Fibroblast of skin of right quadriceps (primary cell): ENCODE measurements at regions not wholly inside any gene's neighbourhood (a gene's known extent, or its start where the extent isn't known, plus 50 kb on each side); places are given as distances from the start of the nearest gene placed in this dataset.

Experiments
- DNase-seq: peaks from one replicate; pipeline ENCODE4 v3.0.0-alpha.2; 2013

GRCh38 chr4:128477540-128477939 is 189.9 kb upstream of the PGRMC2 start:
- DNase-seq: no peak

GRCh38 chr4:128475597-128475996 is 188.0 kb upstream of the PGRMC2 start:
- DNase-seq: no peak

- DNase-seq: no peak
Measured at GRCh38 chr4:128471576-128471975, 184.0 kb upstream of the PGRMC2 start.

- no peak for DNase-seq
Measured at GRCh38 chr4:128470492-128471053, 183.0 kb upstream of the PGRMC2 start.

- peak; percentile 98 for DNase-seq
Measured at GRCh38 chr4:128468123-128468989, 180.7 kb upstream of the PGRMC2 start.

- no peak for DNase-seq
Measured at GRCh38 chr4:128465523-128465922, 177.9 kb upstream of the PGRMC2 start.

GRCh38 chr4:128463006-128463405 is 175.4 kb upstream of the PGRMC2 start:
- DNase-seq: no peak

- DNase-seq: no peak
Measured at GRCh38 chr4:128462103-128462783, 174.6 kb upstream of the PGRMC2 start.

- DNase-seq: peak; percentile 85
Measured at GRCh38 chr4:128461291-128462102, 173.9 kb upstream of the PGRMC2 start.

- DNase-seq: no peak
Measured at GRCh38 chr4:128459547-128459946, 171.9 kb upstream of the PGRMC2 start.

GRCh38 chr4:128458816-128459215 is 171.2 kb upstream of the PGRMC2 start:
- DNase-seq: no peak

GRCh38 chr4:128457726-128458125 is 170.1 kb upstream of the PGRMC2 start:
- DNase-seq: no peak

- DNase-seq: no peak
Measured at GRCh38 chr4:128456171-128456570, 168.6 kb upstream of the PGRMC2 start.

GRCh38 chr4:128455480-128455879 is 167.9 kb upstream of the PGRMC2 start:
- no peak for DNase-seq

GRCh38 chr4:128454881-128455280 is 167.3 kb upstream of the PGRMC2 start:
- no peak for DNase-seq

GRCh38 chr4:128454281-128454871 is 166.8 kb upstream of the PGRMC2 start:
- DNase-seq: peak; percentile 95

GRCh38 chr4:128452415-128452814 is 164.8 kb upstream of the PGRMC2 start:
- no peak for DNase-seq

GRCh38 chr4:128451270-128451905 is 163.8 kb upstream of the PGRMC2 start:
- DNase-seq: no peak

GRCh38 chr4:128450326-128451120 is 162.9 kb upstream of the PGRMC2 start:
- DNase-seq: peak; percentile 23

- DNase-seq: no peak
Measured at GRCh38 chr4:128449251-128449650, 161.6 kb upstream of the PGRMC2 start.
